ENCODE measurements at regions not wholly inside any gene's neighbourhood (a gene's known extent, or its start where the extent isn't known, plus 50 kb on each side); places are given as distances from the start of the nearest gene placed in this dataset.

GRCh38 chr10:127649642-127650041 is 87.3 kb upstream of the FOXI2 start:
- TF ChIP-seq POLR2A (IDR thresholded peaks at IDR 0.05; ENCODE audit: low read depth, low read length) (no peak), POLR2AphosphoS5 (IDR thresholded peaks at IDR 0.05; ENCODE audit: low read depth, low read length) (no peak), TAF1 (IDR thresholded peaks at IDR 0.05; ENCODE audit: low read depth, low read length) (no peak)
